Brain microvascular endothelial cell (primary cell): ENCODE measurements at regions not wholly inside any gene's neighbourhood (a gene's known extent, or its start where the extent isn't known, plus 50 kb on each side); places are given as distances from the start of the nearest gene placed in this dataset.
"Not testable (repeated sequence)": the region's sequence is repeated elsewhere in the genome, so short reads cannot be mapped to it uniquely, and the experiment has no call there.

Experiments used
- DNase-seq: peaks from one replicate; pipeline ENCODE4 v3.0.0-alpha.2; 2020
- H3K27ac ChIP-seq: fragments of 250-450 bp; sonication (Bioruptor Pico); 2 replicates; pipeline ENCODE4 v1.5.1; 2020; ENCODE audit warnings: mild to moderate bottlenecking, moderate library complexity
- H3K27me3 ChIP-seq: fragments of 250-450 bp; sonication (Bioruptor Pico); replicated peaks from 2 replicates; pipeline ENCODE4 v1.5.1; 2020; ENCODE audit warnings: mild to moderate bottlenecking
- H3K36me3 ChIP-seq: fragments of 250-450 bp; sonication (Bioruptor Pico); replicated peaks from 2 replicates; pipeline ENCODE4 v1.5.1; 2020; ENCODE audit warnings: mild to moderate bottlenecking
- H3K4me3 ChIP-seq: 2 replicates; pipeline ENCODE4 v1.5.1; 2011; ENCODE audit warnings: low read depth, mild to moderate bottlenecking, control low read depth, low read length, moderate library complexity
- CTCF ChIP-seq: IDR thresholded peaks from 2 replicates; pipeline ENCODE4 v1.5.1; 2011; ENCODE audit warnings: low read depth, mild to moderate bottlenecking, moderate library complexity, low read length, control low read depth, inconsistent platforms; ENCODE audit errors: missing control alignments
- in situ Hi-C: cut with HindIII; loops from 2 replicates; pipeline ENCODE4 v1.10.0; 2017; ENCODE audit warnings: low sequenced_read_pairs, low pct_ligation_motif_present

DNA sequence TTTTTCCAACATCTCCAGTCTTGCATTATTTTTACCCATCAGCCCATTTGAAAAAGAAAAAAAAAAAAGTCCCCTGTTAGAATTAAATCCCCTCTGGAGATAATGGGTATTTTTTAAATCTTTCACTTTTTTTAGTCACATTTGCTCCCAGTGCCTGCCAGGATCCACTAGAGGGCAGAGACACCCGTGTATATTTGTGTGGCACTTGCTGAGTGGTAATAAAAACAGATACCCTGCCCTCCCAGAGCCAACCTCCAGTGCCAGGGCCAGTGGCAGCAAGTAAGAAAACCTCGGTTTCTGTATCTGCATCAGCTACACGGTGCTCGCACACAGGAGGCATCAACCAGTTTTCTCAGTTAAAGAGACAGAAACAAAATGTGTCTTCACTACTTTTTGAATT, 135.1 kb upstream of the DUSP22 start:
- in situ Hi-C loops = not testable (repeated sequence)

GRCh38 chr6:161657-162056, 130.6 kb upstream of the DUSP22 start:
- H3K4me3 ChIP-seq, DNase-seq, H3K27ac ChIP-seq, in situ Hi-C loops, H3K36me3 ChIP-seq, H3K27me3 ChIP-seq: not testable (repeated sequence)

More for the DNA sequence above, 135.1 kb upstream of the DUSP22 start:
- H3K36me3 ChIP-seq, DNase-seq, H3K27ac ChIP-seq, H3K27me3 ChIP-seq, H3K4me3 ChIP-seq: not testable (repeated sequence)
- TF ChIP-seq CTCF = peak; percentile 40

- Histone ChIP-seq H3K4me3 (no peak overlapping the region), H3K36me3 (no peaks in the 10 kb centered on the region), H3K27me3 (no peaks in the 10 kb centered on the region), H3K27ac (no peak overlapping the region)
- in situ Hi-C loops = no loop called here
- TF ChIP-seq CTCF = no peak
- DNase-seq = no peak
Measured at GRCh38 chr6:164720-165119, 127.6 kb upstream of the DUSP22 start.

GRCh38 chr6:165263-165662, 127.0 kb upstream of the DUSP22 start:
- no peak overlapping the region for H3K27ac ChIP-seq
- no peak overlapping the region for H3K4me3 ChIP-seq
- in situ Hi-C loops = no loop called here
- no peak for DNase-seq
- TF ChIP-seq CTCF = no peak
- H3K36me3 ChIP-seq = no peaks in the 10 kb centered on the region
- H3K27me3 ChIP-seq = no peaks in the 10 kb centered on the region

GRCh38 chr6:165906-166305, 126.4 kb upstream of the DUSP22 start:
- no peak for DNase-seq
- TF ChIP-seq CTCF = no peak
- in situ Hi-C loops = no loop called here
- Histone ChIP-seq H3K36me3 (no peaks in the 10 kb centered on the region), H3K27me3 (no peaks in the 10 kb centered on the region), H3K4me3 (no peak overlapping the region), H3K27ac (no peak overlapping the region)

DNA sequence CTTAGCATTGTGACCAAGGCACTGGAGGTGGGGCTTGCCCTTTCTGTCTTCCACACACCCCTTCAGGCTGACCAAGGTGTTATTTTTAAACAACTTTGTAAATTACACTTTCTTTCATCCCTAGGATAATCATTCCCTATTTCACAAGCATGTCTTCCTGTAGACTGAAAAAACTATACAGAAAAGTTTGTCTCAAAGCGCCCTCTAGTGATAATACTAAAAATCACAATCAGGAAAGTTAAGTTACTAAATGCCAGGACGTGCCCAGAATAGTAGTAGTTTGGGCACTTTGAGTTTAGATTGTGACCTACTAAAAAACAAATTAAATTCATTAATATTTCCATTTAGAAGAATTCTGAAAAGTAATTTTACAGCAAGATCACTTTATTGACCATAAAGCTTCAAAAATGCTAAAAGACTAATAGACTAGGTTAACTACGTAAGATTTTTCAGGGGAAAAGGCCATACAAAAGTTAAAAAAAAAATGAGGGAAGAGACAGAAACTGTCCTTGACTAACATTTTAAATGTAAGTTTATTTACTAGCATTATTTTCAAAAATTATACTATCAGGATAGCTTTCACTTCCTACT, 123.3 kb upstream of the DUSP22 start:
- TF ChIP-seq CTCF = peak; percentile 38
- no peak for DNase-seq
- Histone ChIP-seq H3K27ac (no peak overlapping the region), H3K27me3 (no peaks in the 10 kb centered on the region), H3K4me3 (no peak overlapping the region), H3K36me3 (no peaks in the 10 kb centered on the region)
- in situ Hi-C loops = no loop called here
